GM21381 (cell line): ENCODE measurements at regions not wholly inside any gene's neighbourhood (a gene's known extent, or its start where the extent isn't known, plus 50 kb on each side); places are given as distances from the start of the nearest gene placed in this dataset.

Source experiments
- ATAC-seq: cut with Tn5 transposase; IDR thresholded peaks from one replicate; pipeline ENCODE4 v1.9.1; 2021; ENCODE audit warnings: mild to moderate bottlenecking, moderate library complexity; ENCODE audit not compliant: unreplicated experiment

DNA sequence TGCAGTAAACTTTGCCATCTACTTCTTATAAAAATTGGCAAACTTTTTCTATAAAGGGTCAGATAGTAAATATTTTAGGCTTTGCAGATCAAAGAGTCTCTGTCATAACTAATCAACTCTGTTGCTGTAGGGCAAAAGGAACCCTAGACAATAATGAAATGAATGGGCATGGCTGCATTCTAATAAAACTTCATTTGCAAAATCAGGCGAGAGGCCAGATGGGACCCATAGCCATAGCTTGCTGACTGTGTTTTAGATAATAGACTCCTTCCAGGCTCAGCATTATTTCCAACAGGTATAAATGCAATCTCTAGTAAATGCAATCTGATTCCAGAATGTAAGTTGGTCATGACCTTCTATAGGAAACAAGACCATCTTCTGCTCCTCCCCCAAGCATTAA, 490.7 kb downstream of the TOX3 start:
- no peak for ATAC-seq

DNA sequence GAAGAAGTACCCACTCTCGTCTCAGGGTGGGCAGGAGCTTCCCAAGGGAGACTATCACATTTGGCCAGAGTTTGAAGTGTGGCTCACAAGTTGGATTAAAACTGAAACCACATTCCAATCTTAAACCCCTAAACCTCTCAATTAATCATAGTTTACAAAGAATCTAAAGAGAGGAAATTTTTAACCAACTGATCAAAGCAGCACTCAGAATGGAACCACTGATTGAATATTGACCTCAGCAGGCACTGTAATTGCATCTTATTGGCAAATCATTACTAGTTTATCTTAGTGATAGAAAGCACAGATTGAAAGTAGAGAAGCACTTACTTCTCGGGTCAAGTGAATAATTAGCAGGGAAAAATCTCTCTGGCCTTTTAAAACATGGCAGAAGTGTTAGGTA, 491.6 kb downstream of the TOX3 start:
- no peak for ATAC-seq

DNA sequence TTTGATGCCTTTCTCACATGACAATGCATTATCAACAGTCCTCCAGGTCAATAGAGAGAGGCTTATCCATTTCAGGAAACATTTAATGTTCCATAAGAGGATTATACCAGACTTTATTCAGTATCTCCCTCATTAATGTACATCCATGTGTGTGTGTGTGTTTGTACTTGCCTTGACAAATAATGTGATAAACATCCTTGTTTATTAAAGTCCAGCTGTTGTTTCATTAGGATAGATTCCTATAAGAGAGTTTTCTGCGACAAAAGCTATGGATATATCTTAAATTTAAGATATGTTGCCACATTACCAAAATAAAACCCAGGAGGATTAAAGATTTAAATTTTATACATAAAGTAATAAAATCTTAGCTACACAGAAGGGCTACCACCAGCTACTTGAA, 492.6 kb downstream of the TOX3 start:
- ATAC-seq = no peak

DNA sequence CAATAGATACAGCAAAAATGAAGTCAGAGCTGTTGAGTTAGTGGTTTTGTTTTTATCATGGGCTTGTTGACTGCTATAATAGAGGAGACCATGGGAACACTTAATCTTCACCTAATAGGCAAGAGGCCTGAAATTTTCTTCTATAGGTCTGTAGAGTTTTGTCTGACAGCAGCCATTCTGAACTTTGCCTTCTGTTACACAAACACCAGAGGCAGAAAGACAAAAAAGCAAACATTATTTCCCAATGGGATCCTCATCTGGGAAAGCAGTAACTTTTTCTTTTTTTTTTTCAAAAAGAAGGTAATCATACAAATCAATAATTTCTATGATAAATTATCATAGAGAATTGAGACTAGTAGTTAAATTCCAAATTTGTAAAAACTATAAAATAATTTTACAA, 494.1 kb downstream of the TOX3 start:
- ATAC-seq = no peak

DNA sequence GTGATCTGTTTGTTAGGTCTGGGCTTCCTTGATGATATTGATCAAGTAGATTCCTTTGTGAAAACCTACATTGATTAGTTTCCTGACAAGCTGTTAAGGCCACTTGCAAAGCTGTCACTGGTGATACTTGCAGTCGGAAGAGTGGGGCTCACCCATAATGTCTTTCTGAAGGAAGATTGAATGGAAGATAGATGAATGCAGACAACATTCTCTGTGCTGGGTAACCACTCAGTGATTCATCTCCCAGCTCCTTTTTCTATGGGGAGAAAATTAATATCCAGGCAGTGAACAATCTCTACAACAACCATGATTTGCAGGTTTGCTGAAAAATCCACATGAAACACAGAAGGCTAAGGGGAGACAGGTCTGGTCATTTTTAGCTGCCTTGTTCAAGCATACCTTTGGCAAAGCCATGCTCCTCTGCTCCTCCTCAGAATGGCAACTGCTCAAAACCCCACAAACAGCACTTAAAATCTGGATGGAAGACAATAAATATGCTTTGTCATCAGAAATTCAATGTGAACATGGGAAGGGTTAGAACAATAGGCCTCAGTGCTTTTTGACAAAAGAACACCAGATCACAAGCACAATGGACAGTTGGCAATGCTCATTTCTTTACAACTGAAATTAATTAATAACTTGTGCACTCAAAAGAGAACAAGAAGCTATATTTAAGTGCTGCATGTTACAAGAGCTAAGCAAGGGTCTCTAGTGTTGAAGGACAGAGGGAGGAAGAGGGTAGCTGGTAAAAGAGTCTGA, 495.4 kb downstream of the TOX3 start:
- no peak for ATAC-seq

DNA sequence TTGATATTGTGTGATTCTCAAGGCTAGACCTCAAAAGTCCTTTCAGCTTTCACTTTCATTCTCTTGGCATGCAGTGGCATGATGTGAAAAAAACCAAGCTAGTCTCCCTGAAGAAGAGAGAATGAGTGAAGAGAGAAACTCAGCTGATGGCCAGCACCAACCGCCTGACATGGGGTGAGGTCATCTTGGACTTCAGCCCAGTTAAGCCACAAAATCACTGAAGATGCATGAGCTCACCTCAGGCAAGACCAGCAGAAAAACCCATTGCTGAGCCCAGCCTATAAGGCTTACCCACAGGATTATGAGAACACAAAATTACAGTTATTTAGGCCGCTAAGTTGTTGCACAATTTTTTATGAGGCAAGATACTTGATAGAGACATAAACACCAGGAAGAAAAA, 496.5 kb downstream of the TOX3 start:
- no peak for ATAC-seq

DNA sequence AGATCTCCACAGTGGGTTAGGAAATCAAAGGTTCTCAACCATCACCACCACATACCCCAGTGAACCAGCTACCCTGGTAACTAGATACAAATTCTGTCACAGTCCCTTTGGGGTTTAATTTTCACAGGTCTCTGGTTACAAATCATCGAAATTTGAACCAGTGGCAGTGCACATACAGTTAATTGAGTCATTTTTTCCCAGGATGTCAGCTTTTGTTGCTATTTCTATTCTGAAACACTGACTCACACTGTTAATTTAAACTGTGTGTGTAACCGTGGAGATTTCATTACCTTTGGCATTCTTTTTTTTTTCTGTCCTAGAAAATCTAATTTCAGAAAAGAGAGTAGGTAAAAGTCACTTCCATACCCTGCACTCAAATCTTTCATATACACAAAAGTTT, 511.5 kb downstream of the TOX3 start:
- ATAC-seq = no peak

DNA sequence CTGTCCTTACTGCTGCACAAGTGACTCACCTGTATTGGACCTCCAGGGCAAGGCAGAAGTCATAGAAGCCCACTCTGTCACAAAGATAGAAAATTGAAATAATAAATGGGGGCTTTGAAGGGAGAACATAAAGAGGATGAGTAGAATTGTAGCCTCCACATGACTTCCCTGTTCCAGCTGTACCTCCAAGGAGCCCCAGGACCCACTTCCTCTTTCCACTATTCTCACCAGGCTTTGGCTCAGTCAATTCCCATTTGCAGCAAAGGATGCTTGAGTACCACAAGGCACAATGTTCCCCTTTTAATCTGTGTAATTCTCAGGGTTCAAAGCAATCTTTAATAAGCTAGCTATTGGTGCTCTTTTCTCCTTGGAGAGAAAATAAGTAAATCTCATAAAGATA, 512.1 kb downstream of the TOX3 start:
- no peak for ATAC-seq

DNA sequence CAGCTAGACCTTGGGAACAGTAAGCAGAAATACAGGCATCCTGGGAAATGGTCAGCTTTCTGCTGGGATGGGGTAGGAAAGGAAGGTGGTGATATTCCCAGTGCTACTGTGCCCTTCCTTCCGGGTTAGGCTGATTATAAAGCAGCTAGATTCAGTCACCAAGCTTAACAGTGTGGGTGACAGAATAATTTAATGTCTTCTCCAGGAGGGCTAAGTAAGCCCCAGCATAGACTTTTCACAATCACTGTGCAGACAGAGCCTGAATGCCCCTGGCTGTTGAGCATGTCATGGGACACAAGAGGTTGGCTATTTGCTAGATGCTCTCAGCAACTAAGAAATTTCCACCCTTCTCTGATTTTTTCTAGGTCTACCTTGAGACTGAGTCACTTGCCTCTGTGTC, 513.0 kb downstream of the TOX3 start:
- ATAC-seq = no peak

DNA sequence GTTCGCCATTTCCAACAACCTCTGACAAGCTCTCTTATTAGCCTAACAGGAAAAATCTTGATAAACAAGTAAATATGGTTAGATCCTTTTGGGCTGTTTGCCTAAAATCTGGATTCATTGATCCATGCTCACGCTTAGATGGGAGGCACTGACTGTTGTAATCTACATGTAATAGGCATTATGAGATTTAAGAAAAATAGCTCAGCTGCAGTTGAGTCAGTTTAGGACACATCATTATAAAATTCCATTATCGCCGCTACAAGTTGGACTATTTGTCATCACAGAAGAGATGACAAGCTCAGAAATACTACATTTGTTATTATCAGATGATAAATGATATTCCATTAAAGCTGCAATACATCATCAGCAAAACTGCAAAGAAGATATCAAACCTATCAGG, 524.0 kb downstream of the TOX3 start:
- no peak for ATAC-seq

DNA sequence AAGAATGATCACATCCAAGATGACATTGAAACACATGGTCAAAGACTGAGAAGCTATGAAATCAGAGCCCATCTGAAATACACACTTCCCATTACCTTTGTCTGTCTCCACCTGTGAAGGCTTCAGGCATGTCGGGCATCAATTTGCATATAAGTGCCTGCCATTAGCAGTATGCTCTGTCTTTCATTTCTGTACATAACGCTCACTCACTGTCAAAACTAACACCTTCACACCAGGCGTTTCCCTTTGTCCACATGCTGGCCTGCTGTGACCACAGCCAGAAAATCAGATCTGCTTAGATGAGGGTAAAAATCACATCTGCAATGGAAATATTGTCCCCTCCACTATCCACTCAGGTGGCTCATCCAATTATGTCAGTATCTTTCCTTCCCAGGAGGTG, 524.8 kb downstream of the TOX3 start:
- no peak for ATAC-seq

DNA sequence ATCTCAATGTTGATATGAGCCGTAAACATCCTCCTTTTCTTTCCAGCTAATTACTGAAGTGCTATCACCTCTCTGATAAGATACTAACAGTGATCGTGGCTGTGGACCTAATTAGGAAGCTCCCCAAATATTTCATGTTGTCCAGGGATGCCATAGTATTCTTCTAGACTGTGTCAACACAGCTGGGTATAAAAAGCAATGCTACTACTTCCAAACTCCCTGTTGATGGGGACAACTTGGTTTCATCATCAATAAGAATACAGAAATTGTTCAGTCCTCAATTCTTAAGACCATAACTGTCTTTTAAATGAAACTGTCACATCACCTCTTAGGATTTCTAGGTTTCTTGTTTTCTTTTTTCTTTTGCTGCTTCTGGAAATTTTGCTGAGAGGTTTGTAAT, 530.6 kb downstream of the TOX3 start:
- ATAC-seq = no peak

DNA sequence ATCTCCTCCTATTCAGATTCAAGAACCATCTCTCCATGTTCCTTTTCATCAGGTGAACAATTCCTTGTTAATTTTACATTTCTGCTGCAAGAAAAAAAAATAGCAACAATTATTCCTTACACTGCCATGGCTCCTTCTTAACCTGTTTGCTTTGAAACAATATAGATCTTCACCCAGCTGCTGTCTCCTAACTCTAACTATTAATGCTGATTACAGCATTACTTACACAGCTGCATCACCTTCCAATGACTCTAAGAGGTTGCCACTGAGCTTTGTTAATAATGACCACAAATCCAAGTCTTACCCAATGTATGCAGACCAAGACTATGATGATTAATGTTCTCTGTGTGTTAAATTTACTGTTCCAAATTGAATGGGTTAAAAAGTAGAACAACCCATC, 541.4 kb downstream of the TOX3 start:
- no peak for ATAC-seq

DNA sequence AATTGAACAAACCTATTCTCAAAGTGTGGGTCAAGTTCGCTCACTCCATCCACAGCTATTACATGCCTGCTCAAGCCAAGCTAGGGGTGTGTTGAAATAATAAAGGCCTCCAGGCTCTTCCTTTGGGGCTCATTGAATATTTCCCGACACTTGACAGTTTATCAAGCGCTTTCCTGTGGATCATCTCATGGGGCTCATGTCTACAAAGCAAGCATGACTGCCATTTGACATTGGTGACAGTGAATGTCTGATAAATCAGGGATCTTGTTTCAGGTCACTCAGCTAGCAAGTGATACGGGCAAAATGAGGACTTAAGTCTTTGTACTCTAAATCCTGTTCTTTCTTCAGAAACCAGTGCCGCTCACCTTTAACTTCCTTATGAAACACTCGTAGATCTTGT, 542.6 kb downstream of the TOX3 start:
- ATAC-seq = no peak

DNA sequence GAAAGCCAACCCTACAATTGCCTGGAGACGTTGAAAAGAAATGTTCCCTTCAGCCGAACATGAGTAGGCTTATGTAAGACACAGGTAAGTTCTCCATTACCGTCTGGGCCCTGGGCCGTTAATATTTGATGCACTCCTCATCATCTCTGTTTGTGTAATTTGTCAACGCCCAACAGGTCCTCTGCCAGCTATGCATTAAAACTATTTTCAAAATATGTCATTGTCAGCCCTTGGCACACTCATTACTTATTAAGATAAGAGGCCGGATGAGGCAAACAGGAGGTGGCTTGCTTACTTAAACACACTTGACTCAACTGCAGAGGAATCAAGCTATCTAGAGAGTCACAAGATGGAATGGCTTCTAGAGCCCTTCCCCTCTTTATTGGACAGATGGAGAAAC, 544.9 kb downstream of the TOX3 start:
- ATAC-seq = no peak

DNA sequence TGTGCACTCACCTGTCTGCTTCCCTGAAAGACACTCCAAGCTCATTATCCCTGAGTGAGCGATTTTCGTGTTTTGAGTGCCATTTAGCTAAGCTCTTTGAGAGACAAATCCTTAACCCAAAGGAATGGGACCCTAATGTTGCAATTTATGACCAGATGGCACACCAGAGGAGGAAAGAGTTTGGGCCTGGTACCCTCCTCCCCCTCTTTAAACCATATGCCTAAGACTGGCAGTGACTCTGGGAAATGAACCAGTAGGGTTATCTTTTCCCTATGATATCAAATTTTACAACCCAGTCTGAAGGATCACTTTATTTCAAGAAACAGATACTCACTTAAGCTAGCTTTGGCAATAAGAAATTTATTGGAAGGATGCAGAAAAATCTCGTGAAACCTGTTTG, 550.4 kb downstream of the TOX3 start:
- no peak for ATAC-seq

DNA sequence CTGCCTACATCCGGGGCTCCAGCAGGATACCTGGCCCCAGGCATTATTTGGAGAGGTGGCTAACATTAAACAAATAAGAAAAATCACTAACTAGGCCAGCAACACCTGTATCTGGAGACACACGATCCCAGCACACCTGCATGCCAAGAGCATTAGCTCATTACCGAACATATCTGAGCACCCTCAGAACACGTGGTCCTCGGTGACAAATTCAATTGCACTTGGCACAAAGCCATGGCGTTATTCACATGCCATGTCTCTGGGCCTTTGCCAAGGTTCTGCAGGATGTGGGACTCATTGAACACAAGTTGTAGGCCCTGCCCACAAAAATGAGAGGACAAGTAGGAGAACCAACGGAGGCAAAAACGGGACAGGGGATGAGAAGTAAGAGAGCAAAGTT, 552.3 kb downstream of the TOX3 start:
- ATAC-seq = no peak

DNA sequence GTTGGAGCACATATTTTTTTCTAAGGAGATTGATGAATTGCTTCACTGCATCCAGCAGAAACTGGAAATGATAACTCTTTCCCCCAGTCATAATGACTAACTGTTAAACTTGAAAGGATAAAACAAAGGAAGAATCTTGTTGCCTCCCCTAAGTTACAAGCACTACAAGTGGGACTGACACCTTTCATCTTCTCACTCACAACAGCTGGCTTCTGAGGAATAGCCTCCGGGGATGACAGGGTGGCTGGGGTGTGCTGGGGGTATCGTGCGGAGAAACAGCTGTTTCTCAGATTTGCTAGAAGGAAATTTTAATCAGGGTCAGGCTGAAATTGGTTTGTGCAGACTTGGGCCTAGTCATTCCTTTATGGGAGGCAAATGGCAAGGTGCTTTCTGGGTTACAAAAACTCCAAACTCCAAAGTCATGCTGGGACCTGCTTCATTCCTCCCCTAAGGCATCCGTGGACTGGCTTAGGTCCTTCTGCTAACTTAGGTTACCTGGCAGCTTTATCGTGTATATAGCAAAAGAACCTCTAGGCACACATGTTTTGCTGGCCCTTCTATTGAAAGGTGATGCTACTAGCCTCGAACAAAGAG, 557.2 kb downstream of the TOX3 start:
- ATAC-seq = no peak

DNA sequence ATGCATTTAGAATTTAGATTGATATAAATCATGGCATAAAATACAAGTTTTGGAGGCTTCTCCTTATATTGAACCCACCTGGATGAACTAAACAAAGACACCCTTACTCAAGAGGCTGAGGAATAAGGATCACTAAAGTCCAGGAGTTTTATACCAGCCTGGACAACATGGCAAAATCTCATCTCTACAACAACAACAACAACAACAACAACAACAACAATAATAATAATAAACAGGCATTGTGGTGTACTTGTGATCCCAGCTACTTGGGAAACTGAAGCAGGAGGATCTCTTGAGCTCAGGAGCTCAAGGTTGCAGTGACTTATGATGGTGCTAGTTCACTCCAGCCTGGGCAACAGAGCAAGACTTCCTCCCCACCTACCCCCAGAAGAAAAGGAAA, 558.0 kb downstream of the TOX3 start:
- ATAC-seq = no peak

DNA sequence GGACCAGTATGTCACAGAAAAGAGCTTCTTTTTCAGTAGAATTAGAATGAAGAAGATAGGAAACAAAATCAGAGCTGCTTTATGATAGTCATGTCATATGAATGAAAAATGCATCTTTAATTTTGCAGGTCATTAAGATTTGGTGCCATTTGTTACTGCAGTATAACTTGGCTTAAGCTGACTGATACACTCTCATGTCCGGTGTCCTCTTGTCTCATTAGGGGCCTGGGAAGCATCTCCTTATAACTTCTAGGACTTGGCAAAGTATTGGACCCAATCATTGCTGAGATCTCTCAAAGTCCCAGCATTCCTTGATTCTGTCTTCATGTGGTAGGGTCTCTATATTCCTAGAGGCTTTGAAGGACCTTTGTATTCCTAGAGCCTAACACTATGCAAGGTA, 559.4 kb downstream of the TOX3 start:
- ATAC-seq = no peak

DNA sequence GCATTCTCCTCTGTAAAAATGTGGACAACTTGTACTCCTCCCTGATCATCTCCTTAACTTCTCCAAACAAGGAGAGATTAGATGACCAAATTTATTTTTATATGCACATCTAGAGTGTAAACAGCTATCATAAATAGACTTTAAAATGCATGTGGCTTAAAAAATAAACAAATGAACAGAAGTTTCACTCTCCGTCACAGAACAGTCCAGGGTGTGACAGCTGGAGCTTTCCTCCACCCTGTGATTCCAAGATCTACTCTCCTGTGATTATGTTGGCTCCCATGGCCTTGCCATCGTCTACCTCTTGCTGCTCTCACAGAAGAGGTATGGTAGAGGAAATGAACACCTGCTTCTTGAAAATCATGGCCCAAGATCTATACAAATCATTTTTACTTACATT, 560.2 kb downstream of the TOX3 start:
- no peak for ATAC-seq

DNA sequence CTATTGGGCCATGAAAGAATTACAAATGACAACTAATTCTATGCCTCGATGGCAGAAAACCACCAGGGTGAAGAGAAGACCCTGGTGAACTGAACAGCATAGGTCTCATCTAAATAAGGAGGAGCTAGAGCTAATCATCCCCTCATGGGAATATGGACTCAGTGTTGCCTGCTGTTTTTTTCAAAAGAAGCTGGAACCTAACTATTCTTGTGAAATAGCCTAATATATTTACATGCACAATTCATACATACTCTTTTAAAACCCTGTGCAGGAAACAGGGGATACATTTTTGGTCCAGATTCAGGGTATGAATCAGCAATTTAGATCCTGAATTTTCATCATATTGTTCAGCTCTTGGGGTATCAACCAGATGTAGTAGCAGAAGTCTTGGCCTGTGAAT, 560.6 kb downstream of the TOX3 start:
- no peak for ATAC-seq

DNA sequence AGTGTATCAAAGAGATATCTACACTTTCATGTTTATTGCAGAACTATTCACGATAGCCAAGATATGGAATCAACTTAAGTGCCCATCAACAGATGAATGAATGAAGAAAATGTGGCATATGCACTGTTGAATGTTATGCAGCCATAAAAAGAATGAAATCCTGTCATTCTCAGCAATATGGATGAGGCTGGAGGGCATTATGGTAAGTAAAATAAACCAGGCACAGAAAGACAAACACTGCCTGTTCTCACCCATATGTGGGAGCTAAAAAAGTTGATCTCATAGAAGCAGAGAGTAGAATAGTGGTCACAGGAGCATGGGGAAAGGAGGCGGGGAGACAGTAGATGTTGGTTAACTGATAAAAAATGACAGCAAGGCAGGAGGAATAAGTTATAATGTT, 561.8 kb downstream of the TOX3 start:
- no peak for ATAC-seq
